Kidney (tissue), 13 donors: ENCODE measurements at regions not wholly inside any gene's neighbourhood (a gene's known extent, or its start where the extent isn't known, plus 50 kb on each side); places are given as distances from the start of the nearest gene placed in this dataset.

Source experiments
- DNase-seq, 5 donors: peaks; one replicate each; pipeline ENCODE4 v3.0.0-alpha.2; 2013 to 2020
- FAIRE-seq: peaks from 2 replicates; lab custom pipeline; 2012; peaks lifted over from hg19 to GRCh38; lab: Jason Lieb, UNC
- H3K27ac ChIP-seq, 2 donors: one replicate each; pipeline ENCODE4 v1.7.0; 2013; ENCODE audit warnings: low read depth in 2 of 2, low read length in 2 of 2, inconsistent platforms in 1 of 2
- H3K27me3 ChIP-seq: one replicate; pipeline ENCODE4 v1.7.1; 2013; ENCODE audit warnings: low read length, inconsistent platforms; ENCODE audit not compliant: control insufficient read depth, insufficient read depth
- H3K36me3 ChIP-seq, 3 donors: one replicate each; pipeline versions ENCODE4 v1.7.0 to v1.7.1; 2013; ENCODE audit warnings: low read length in 3 of 3, control low read depth in 1 of 3, inconsistent platforms in 1 of 3; ENCODE audit not compliant: insufficient read depth in 3 of 3, control insufficient read depth in 2 of 3
- H3K4me1 ChIP-seq, 3 donors: one replicate each; pipeline versions ENCODE4 v1.7.0 to v1.7.1; 2013; ENCODE audit warnings: low read length in 3 of 3, inconsistent platforms in 1 of 3, low read depth in 1 of 3; ENCODE audit not compliant: control insufficient read depth in 2 of 3, insufficient read depth in 2 of 3
- H3K4me3 ChIP-seq, 3 donors: one replicate each; pipeline versions ENCODE4 v1.7.0 to v1.8.1; 2013; ENCODE audit warnings: low read length in 3 of 3, control low read depth in 1 of 3, inconsistent platforms in 1 of 3
- H3K9ac ChIP-seq, 3 donors: one replicate each; pipeline versions ENCODE4 v1.7.0 to v1.7.1; 2013; ENCODE audit warnings: low read length in 3 of 3, control low read depth in 1 of 3, inconsistent platforms in 1 of 3
- H3K9me3 ChIP-seq, 3 donors: one replicate each; pipeline versions ENCODE4 v1.7.0 to v1.7.1; 2013; ENCODE audit warnings: low read length in 3 of 3, control low read depth in 1 of 3, inconsistent platforms in 1 of 3; ENCODE audit not compliant: control insufficient read depth in 2 of 3, insufficient read depth in 1 of 3
- CTCF ChIP-seq: IDR thresholded peaks from 3 replicates; pipeline ENCODE4 v1.5.1; 2012; ENCODE audit warnings: mild to moderate bottlenecking, moderate library complexity, borderline replicate concordance; ENCODE audit not compliant: insufficient read depth; ENCODE audit errors: extremely low read depth
- intact Hi-C: fragments of 100-400 bp; cut with DNase I; formaldehyde crosslinking; loops from one replicate; pipeline ENCODE4 v1.11.1; 2022
- donor health status: control.
- donor health status: control.
- donor health status: control.
- donor health status: control.
- donor health status: control.
- donor health status: DM: yes; HTN: yes; CAD: no.
- donor health status: Normal renal cell carcinoma (clear cell type).

GRCh38 chr4:106486533-106486932 lies 118.0 kb upstream of the GIMD1 start:
- no peaks in the 10 kb centered on the region for H3K9me3 ChIP-seq
- no peaks in the 10 kb centered on the region for H3K4me1 ChIP-seq
- no peaks in the 10 kb centered on the region for H3K27me3 ChIP-seq
- H3K4me3 ChIP-seq, result no peak overlapping the region
- no peak for FAIRE-seq
- H3K36me3 ChIP-seq, result no peaks in the 10 kb centered on the region
- DNase-seq, result no peak
- H3K9ac ChIP-seq, result no peak overlapping the region
- H3K27ac ChIP-seq, result no peak overlapping the region
- TF ChIP-seq CTCF, result no peak
- intact Hi-C loops, result no loop called here

- Histone ChIP-seq H3K9me3 (no peaks in the 10 kb centered on the region), H3K9ac (no peak overlapping the region), H3K4me1 (no peaks in the 10 kb centered on the region), H3K4me3 (no peak overlapping the region), H3K27me3 (no peaks in the 10 kb centered on the region), H3K36me3 (no peaks in the 10 kb centered on the region), H3K27ac (no peak overlapping the region)
- DNase-seq (no peak), FAIRE-seq (no peak)
- TF ChIP-seq CTCF, result no peak
- intact Hi-C loops, result no loop called here
Measured at GRCh38 chr4:106481801-106482200, 113.2 kb upstream of the GIMD1 start.

- H3K4me1 ChIP-seq, result no peaks in the 10 kb centered on the region
- H3K36me3 ChIP-seq, result no peaks in the 10 kb centered on the region
- no peaks in the 10 kb centered on the region for H3K27me3 ChIP-seq
- TF ChIP-seq CTCF, result no peak
- no peak overlapping the region for H3K9ac ChIP-seq
- DNase-seq (no peak), FAIRE-seq (no peak)
- no peaks in the 10 kb centered on the region for H3K9me3 ChIP-seq
- intact Hi-C loops, result no loop called here
- no peak overlapping the region for H3K27ac ChIP-seq
- H3K4me3 ChIP-seq, result no peak overlapping the region
Measured at GRCh38 chr4:106478152-106478551, 109.6 kb upstream of the GIMD1 start.

- H3K27ac ChIP-seq, result no peak overlapping the region
- no peaks in the 10 kb centered on the region for H3K4me1 ChIP-seq
- H3K4me3 ChIP-seq, result no peak overlapping the region
- no peaks in the 10 kb centered on the region for H3K36me3 ChIP-seq
- TF ChIP-seq CTCF, result no peak
- intact Hi-C loops, result no loop called here
- no peak for DNase-seq
- no peaks in the 10 kb centered on the region for H3K27me3 ChIP-seq
- no peaks in the 10 kb centered on the region for H3K9me3 ChIP-seq
- no peak overlapping the region for H3K9ac ChIP-seq
- FAIRE-seq, result no peak
Measured at GRCh38 chr4:106476741-106477140, 108.2 kb upstream of the GIMD1 start.
